ENCODE measurements at regions not wholly inside any gene's neighbourhood (a gene's known extent, or its start where the extent isn't known, plus 50 kb on each side); places are given as distances from the start of the nearest gene placed in this dataset.

DNA sequence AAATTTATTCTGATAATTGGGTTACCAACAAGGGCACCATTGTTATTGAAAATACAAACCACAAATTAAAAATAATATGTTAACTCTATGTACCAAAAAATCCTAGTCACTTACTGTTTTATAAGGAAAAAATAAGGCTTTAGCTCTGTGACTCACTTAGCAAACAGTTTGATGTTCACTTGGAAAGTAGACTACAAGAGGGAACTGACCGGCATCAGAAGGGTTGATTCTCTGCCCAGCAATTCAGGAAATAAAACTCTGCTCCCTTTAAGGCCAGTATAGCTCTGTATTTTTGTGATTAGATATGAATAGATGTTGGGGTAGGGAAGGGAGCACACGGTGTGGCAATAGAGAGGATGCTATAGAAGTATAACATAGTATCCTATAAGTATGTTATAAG is 671.3 kb downstream of the LRRC70 start:
- TF ChIP-seq CTCF (IDR thresholded peaks at IDR 0.05) (no peak), ZFX (IDR thresholded peaks at IDR 0.05; ENCODE audit: borderline replicate concordance) (no peak)

Measured in 22Rv1 (cell line).